Kidney capillary endothelial cell (primary cell): ENCODE measurements at regions not wholly inside any gene's neighbourhood (a gene's known extent, or its start where the extent isn't known, plus 50 kb on each side); places are given as distances from the start of the nearest gene placed in this dataset.

Experiments used
- DNase-seq: peaks from one replicate; pipeline ENCODE4 v3.0.0-alpha.2; 2018; ENCODE audit warnings: low spot score

GRCh38 chr13:40389081-40389641, 277.3 kb downstream of the FOXO1 start:
- no peak for DNase-seq

GRCh38 chr13:40390401-40390916, 276.0 kb downstream of the FOXO1 start:
- no peak for DNase-seq

GRCh38 chr13:40391788-40392187, 274.7 kb downstream of the FOXO1 start:
- no peak for DNase-seq

GRCh38 chr13:40394304-40394985, 272.0 kb downstream of the FOXO1 start:
- peak; percentile 56 for DNase-seq

GRCh38 chr13:40398065-40398464, 268.4 kb downstream of the FOXO1 start:
- no peak for DNase-seq

- DNase-seq, result no peak
These were observed 266.7 kb downstream of the FOXO1 start for GRCh38 chr13:40399756-40400155.

- peak; percentile 91 for DNase-seq
These were observed 264.3 kb downstream of the FOXO1 start for GRCh38 chr13:40401911-40402776.

- peak; percentile 83 for DNase-seq
These were observed 263.5 kb downstream of the FOXO1 start for GRCh38 chr13:40402931-40403431.

- no peak for DNase-seq
These were observed 262.8 kb downstream of the FOXO1 start for GRCh38 chr13:40403509-40404241.

- no peak for DNase-seq
These were observed 262.0 kb downstream of the FOXO1 start for GRCh38 chr13:40404407-40404806.

GRCh38 chr13:40404967-40405716, 261.3 kb downstream of the FOXO1 start:
- DNase-seq, result no peak

- peak; percentile 81 for DNase-seq
These were observed 259.9 kb downstream of the FOXO1 start for GRCh38 chr13:40406405-40407120.

- DNase-seq, result no peak
These were observed 258.9 kb downstream of the FOXO1 start for GRCh38 chr13:40407567-40407966.

- DNase-seq, result peak; percentile 11
These were observed 257.8 kb downstream of the FOXO1 start for GRCh38 chr13:40408602-40409001.

GRCh38 chr13:40409278-40409677, 257.2 kb downstream of the FOXO1 start:
- no peak for DNase-seq

- no peak for DNase-seq
These were observed 256.1 kb downstream of the FOXO1 start for GRCh38 chr13:40410315-40410714.

GRCh38 chr13:40420160-40420740, 246.2 kb downstream of the FOXO1 start:
- DNase-seq, result no peak

GRCh38 chr13:40422588-40423235, 243.7 kb downstream of the FOXO1 start:
- DNase-seq, result no peak

- DNase-seq, result no peak
These were observed 238.1 kb downstream of the FOXO1 start for GRCh38 chr13:40428354-40428753.
